ENCODE measurements at regions not wholly inside any gene's neighbourhood (a gene's known extent, or its start where the extent isn't known, plus 50 kb on each side); places are given as distances from the start of the nearest gene placed in this dataset.

DNA sequence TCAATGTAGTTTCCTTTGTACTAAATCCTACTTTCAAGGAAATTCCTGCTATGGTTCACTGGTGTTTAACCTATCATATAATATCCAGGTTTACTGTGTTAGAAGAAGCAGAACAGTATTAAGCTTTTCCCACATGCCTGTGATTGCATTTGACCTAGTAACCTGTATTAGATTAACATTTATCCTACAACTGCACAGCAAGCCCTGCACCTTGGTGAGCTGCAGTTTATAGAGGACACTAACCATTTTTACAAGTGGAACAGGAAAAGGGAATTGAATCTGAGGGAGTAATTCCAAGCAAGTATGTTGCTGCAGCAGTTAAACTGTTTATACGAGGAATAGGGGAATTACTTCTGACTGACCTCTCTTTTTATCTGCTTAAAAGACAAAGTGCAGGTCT, 328.6 kb downstream of the ETAA1 start:
- H3K4me1 ChIP-seq = no peaks in the 10 kb centered on the region
- no peak for ATAC-seq
- WGBS, 2 donors = 48 to 52% methylated on average over 1 of the region's 1 CpG
- H3K9me3 ChIP-seq = peaks cover 0 to 5% (median 0%) of the 10 kb centered on the region in 11 donors
- peaks cover 0 to 8% (median 0%) of the 10 kb centered on the region in 7 donors for H3K27me3 ChIP-seq
- H3K4me3 ChIP-seq = no peak overlapping the region
- no peaks in the 10 kb centered on the region for H3K36me3 ChIP-seq
- TF ChIP-seq, protein P1, sequence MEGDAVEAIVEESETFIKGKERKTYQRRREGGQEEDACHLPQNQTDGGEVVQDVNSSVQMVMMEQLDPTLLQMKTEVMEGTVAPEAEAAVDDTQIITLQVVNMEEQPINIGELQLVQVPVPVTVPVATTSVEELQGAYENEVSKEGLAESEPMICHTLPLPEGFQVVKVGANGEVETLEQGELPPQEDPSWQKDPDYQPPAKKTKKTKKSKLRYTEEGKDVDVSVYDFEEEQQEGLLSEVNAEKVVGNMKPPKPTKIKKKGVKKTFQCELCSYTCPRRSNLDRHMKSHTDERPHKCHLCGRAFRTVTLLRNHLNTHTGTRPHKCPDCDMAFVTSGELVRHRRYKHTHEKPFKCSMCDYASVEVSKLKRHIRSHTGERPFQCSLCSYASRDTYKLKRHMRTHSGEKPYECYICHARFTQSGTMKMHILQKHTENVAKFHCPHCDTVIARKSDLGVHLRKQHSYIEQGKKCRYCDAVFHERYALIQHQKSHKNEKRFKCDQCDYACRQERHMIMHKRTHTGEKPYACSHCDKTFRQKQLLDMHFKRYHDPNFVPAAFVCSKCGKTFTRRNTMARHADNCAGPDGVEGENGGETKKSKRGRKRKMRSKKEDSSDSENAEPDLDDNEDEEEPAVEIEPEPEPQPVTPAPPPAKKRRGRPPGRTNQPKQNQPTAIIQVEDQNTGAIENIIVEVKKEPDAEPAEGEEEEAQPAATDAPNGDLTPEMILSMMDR (IDR thresholded peaks at IDR 0.05) = no peak
- no peak for DNase-seq
- no peak overlapping the region for H3K27ac ChIP-seq
- intact Hi-C loops (cut with DNase I) = no loop called here

DNA sequence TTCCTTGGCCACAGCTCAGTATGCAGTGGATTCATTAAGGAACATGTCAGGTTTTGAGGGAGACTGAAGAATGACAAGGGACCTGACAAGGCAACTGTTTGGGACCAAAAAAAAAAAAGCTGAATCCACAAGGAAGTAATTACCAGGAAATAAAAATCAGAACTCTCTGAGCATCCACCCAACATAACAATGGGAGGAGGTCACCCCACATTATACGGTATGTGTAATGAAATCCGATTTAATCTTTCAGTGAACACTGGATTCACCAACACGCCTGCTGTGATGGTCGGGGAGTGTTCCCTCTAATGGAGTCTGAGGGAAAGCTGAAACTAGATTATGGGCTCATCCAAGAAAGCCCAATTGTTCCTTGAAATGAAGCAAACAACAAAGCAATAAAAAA, 329.3 kb downstream of the ETAA1 start:
- intact Hi-C loops (cut with DNase I) = no loop called here
- 74 to 90% methylated on average over 4 of the region's 4 CpGs for WGBS, 2 donors
- no peaks in the 10 kb centered on the region for H3K36me3 ChIP-seq
- TF ChIP-seq, protein P1 (IDR thresholded peaks at IDR 0.05) = no peak
- H3K9me3 ChIP-seq = peaks cover 0 to under 1% (median 0%) of the 10 kb centered on the region in 11 donors
- ATAC-seq (no peak), DNase-seq (no peak)
- H3K4me1 ChIP-seq = no peaks in the 10 kb centered on the region
- H3K4me3 ChIP-seq = no peak overlapping the region
- H3K27ac ChIP-seq = no peak overlapping the region
- H3K27me3 ChIP-seq = peaks cover 0 to 8% (median 0%) of the 10 kb centered on the region in 7 donors

DNA sequence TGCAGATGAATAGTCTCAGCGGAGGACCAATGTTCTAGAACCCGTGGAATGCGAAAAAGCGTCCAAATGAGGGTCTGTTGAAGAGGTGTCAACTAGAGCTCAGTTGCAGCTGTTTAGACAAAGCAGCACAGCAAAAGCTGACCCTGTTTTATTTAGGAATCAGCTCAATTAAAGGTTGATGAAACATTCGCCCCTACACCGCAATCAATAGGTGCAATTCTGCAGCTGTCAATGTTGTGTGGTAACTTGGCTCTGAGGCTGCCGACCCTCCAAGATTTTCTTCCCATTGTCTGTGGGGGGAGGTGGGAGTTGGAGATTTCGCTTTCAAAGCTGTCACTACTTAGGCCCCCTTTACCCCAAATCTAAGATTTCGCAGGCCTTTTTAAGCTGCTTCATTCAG, 330.0 kb downstream of the ETAA1 start:
- Histone ChIP-seq H3K27ac (no peak overlapping the region), H3K4me3 (no peak overlapping the region), H3K9me3 (no peaks in the 10 kb centered on the region), H3K27me3 (peaks cover 0 to 8% (median 0%) of the 10 kb centered on the region in 7 donors), H3K36me3 (no peaks in the 10 kb centered on the region), H3K4me1 (no peaks in the 10 kb centered on the region)
- no peak for DNase-seq
- no peak for ATAC-seq
- TF ChIP-seq, protein P1 (IDR thresholded peaks at IDR 0.05) = no peak
- intact Hi-C loops (cut with DNase I) = no loop called here
- 86 to 87% methylated on average over 9 of the region's 9 CpGs for WGBS, 2 donors

DNA sequence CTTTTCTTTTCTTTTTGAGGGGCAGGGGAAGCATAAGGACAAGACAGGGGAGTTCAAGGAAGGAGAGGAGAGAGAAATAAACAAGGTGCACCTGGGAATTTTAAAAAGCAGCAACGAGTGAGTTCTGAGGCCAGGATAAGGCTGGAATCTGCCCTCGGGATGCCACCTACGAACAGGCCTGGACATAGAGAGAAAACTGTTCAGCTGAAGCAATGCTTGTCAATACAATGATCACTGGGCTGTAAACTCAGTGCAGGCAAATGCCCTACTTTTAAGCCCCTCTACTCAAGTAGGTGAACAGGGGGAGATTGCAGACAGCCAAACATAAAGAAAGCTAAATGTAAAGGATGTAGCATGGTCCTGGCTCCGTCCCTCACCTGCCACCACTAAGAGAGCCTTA, 330.5 kb downstream of the ETAA1 start:
- Histone ChIP-seq H3K9me3 (no peaks in the 10 kb centered on the region), H3K4me3 (no peak overlapping the region), H3K27me3 (peaks cover 0 to 8% (median 0%) of the 10 kb centered on the region in 7 donors), H3K4me1 (no peaks in the 10 kb centered on the region), H3K36me3 (no peaks in the 10 kb centered on the region), H3K27ac (no peak overlapping the region)
- TF ChIP-seq, protein P1 (IDR thresholded peaks at IDR 0.05) = no peak
- DNase-seq (no peak), ATAC-seq (no peak)
- 73 to 75% methylated on average over 4 of the region's 4 CpGs for WGBS, 2 donors
- intact Hi-C loops (cut with DNase I) = no loop called here

Measured in heart right ventricle (tissue), 16 donors.